GM21825 (cell line): ENCODE measurements at regions not wholly inside any gene's neighbourhood (a gene's known extent, or its start where the extent isn't known, plus 50 kb on each side); places are given as distances from the start of the nearest gene placed in this dataset.
A peak's percentile ranks its signal among the peaks of the same experiment; 100 is the strongest.

Source experiments
- ATAC-seq: cut with Tn5 transposase; IDR thresholded peaks from one replicate; pipeline ENCODE4 v1.9.1; 2021; ENCODE audit warnings: mild to moderate bottlenecking, moderate library complexity; ENCODE audit not compliant: unreplicated experiment

DNA sequence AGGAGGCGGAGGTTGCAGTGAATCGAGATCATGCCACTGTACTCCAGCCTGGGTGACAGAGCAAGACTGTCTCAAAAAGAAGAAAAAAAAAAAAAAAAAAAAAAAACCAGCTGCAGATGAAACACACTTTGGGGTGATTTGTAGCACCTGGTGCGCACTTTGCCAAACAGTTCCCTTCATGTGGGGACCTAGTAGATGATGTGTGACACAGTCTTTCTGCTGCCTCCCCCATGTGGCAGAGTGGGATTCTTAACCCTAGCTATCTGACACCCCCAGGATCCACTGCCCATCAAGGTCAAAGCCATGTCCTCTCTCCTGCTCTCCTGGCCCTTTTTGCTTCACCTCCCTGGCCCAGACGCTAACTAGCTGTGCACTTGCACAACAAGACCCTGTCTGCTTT lies 52.1 kb upstream of the PDZD8 start:
- no peak for ATAC-seq

DNA sequence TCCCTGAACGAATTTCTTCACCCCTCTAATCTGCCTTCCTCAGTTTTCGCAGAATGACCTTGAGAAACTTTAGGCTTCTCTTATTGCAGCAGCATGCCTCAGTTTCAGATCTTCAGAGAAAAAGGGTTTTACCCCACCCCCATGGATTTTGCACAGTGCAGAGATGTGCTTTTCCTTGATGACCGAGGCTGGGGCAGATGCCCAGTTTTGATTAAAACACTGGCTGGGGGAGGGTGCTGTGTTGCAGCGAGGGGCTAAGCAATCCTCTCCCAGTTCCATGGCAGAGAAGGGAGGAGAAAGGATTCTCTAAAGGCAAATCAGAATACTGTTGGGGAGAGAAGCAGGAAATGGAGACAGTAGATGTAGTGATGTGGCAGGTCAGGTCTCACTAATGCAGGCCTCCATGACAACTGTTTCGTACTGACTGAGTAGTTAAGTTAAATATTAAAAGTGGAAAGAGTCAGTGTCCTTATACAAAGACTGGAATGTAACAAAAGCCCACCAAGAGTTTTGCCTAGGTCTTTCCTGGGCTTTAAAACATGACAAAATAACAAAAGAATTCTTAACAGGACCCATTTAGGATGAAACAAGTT lies 50.8 kb upstream of the PDZD8 start:
- peak; percentile 91 for ATAC-seq

DNA sequence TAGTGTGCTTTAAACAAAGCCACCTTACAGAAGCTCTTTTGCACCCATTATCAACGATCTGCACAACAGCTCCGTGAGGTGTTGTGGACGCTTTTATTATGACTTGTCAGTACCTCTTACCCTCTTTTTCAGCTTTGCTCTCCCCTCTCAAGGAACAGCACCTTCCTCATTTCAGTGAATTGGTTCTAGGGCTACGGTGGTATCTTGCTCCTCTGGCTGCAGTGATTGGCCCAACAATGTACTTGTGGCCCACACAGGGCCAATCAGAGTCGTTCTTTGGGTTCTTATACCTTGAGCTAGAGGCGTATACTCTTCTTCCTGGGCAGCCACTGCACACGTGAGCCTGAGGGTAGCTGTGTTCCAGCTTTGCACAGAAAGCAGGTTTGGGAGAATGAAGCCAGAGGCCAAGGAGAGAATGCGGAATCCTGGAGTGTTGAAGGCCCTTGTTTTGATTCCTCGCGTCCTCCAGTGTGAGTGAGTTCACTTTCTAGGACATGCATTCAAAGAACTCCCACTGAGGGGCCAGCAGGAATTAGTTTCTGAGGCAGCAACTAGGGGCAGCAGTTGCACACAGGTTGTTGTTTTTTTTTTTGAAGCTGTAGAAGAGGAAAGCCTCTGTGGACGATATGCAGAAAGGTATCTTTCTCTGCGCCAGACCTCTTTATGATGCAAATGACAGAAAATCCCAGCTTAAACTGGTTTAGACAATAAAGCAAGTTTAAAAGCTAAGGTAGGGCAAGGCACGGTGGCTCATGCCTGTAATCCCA lies 49.8 kb upstream of the PDZD8 start:
- no peak for ATAC-seq
